Smooth muscle cell (in vitro differentiated cells): ENCODE measurements at regions not wholly inside any gene's neighbourhood (a gene's known extent, or its start where the extent isn't known, plus 50 kb on each side); places are given as distances from the start of the nearest gene placed in this dataset.

Experiments used
- DNase-seq: peaks from one replicate; lab custom pipeline; 2025; ENCODE audit not compliant: unreplicated experiment; lab: John Stamatoyannopoulos, UW
- H2AFZ ChIP-seq: fragments of 200-600 bp; sonication (generic); 2 replicates; pipeline ENCODE4 v1.6.0; 2016; ENCODE audit warnings: antibody characterized with exemption, low read depth, mild to moderate bottlenecking
- H3F3A ChIP-seq: fragments of 200-600 bp; sonication (generic); 2 replicates; pipeline ENCODE4 v1.6.0; 2017; ENCODE audit warnings: antibody characterized with exemption, low read depth
- H3K27ac ChIP-seq: fragments of 200-600 bp; sonication (generic); 2 replicates; pipeline ENCODE4 v1.5.1; 2016; ENCODE audit warnings: low read depth, mild to moderate bottlenecking
- H3K27me3 ChIP-seq: fragments of 200-600 bp; sonication (generic); 2 replicates; pipeline ENCODE4 v1.6.1; 2016; ENCODE audit warnings: low read depth, mild to moderate bottlenecking
- H3K36me3 ChIP-seq: fragments of 200-600 bp; sonication (generic); 2 replicates; pipeline ENCODE4 v1.5.1; 2016; ENCODE audit warnings: low read depth
- H3K4me1 ChIP-seq: fragments of 200-600 bp; sonication (generic); 2 replicates; pipeline ENCODE4 v1.5.1; 2016; ENCODE audit warnings: low read depth
- H3K4me2 ChIP-seq: fragments of 200-600 bp; sonication (generic); 2 replicates; pipeline ENCODE4 v1.6.0; 2016; ENCODE audit warnings: mild to moderate bottlenecking
- H3K4me3 ChIP-seq: fragments of 200-600 bp; sonication (generic); 2 replicates; pipeline ENCODE4 v1.5.1; 2016; ENCODE audit warnings: mild to moderate bottlenecking
- H3K79me2 ChIP-seq: fragments of 200-600 bp; sonication (generic); 2 replicates; pipeline ENCODE4 v1.6.0; 2016; ENCODE audit warnings: low read depth, mild to moderate bottlenecking
- H3K9ac ChIP-seq: fragments of 200-600 bp; sonication (generic); 2 replicates; pipeline ENCODE4 v1.6.0; 2016; ENCODE audit warnings: low read depth
- H3K9me3 ChIP-seq: fragments of 200-600 bp; sonication (generic); replicated peaks from 2 replicates; pipeline ENCODE4 v1.5.1; 2016; ENCODE audit warnings: low read depth
- H4K20me1 ChIP-seq: fragments of 200-600 bp; sonication (generic); 2 replicates; pipeline ENCODE4 v1.6.0; 2016; ENCODE audit warnings: low read depth
- CTCF ChIP-seq: fragments of 200-600 bp; sonication (generic); IDR thresholded peaks from 2 replicates; pipeline ENCODE4 v1.5.1; 2017; ENCODE audit warnings: borderline replicate concordance, mild to moderate bottlenecking, antibody characterized with exemption; ENCODE audit not compliant: insufficient read depth, poor library complexity, severe bottlenecking
- WGBS: methylation state at CpG from one replicate; pipeline ENCODE4 v1.1.7; 2016; ENCODE audit warnings: low lambda C conversion rate; 5-methylcytosine and 5-hydroxymethylcytosine counted together

GRCh38 chr2:7703048-7703447, 785.8 kb downstream of the RNF144A start:
- Histone ChIP-seq H3K4me2 (no peak overlapping the region), H3K79me2 (no peaks in the 10 kb centered on the region), H3K27ac (no peak overlapping the region), H3K4me3 (no peak overlapping the region), H3K9me3 (no peaks in the 10 kb centered on the region), H4K20me1 (no peaks in the 10 kb centered on the region), H3K9ac (no peak overlapping the region), H3K4me1 (peaks cover 22% of the 10 kb centered on the region), H3F3A (peaks cover 5% of the 10 kb centered on the region), H2AFZ (no peak overlapping the region), H3K36me3 (no peaks in the 10 kb centered on the region), H3K27me3 (no peaks in the 10 kb centered on the region)
- no peak for TF ChIP-seq CTCF
- DNase-seq, result no peak

- Histone ChIP-seq H3K4me1 (peaks cover 22% of the 10 kb centered on the region), H3K4me3 (no peak overlapping the region), H3K9ac (no peak overlapping the region), H3K27me3 (no peaks in the 10 kb centered on the region), H3K9me3 (no peaks in the 10 kb centered on the region), H4K20me1 (no peaks in the 10 kb centered on the region), H3K27ac (no peak overlapping the region), H3K36me3 (no peaks in the 10 kb centered on the region), H2AFZ (no peak overlapping the region), H3K4me2 (no peak overlapping the region), H3F3A (peaks cover 5% of the 10 kb centered on the region), H3K79me2 (no peaks in the 10 kb centered on the region)
- DNase-seq, result no peak
- 48% methylated on average over 5 of the region's 5 CpGs for WGBS
- no peak for TF ChIP-seq CTCF
These were observed 786.4 kb downstream of the RNF144A start for GRCh38 chr2:7703543-7704144.

GRCh38 chr2:7704296-7704865, 787.2 kb downstream of the RNF144A start:
- Histone ChIP-seq H3K27ac (no peak overlapping the region), H3F3A (peaks cover 5% of the 10 kb centered on the region), H2AFZ (no peak overlapping the region), H4K20me1 (no peaks in the 10 kb centered on the region), H3K4me3 (no peak overlapping the region), H3K9ac (no peak overlapping the region), H3K27me3 (no peaks in the 10 kb centered on the region), H3K4me2 (no peak overlapping the region), H3K9me3 (no peaks in the 10 kb centered on the region), H3K79me2 (no peaks in the 10 kb centered on the region), H3K4me1 (peaks cover 22% of the 10 kb centered on the region), H3K36me3 (no peaks in the 10 kb centered on the region)
- TF ChIP-seq CTCF, result no peak
- no peak for DNase-seq
- 54% methylated on average over 6 of the region's 6 CpGs for WGBS

- no peak for TF ChIP-seq CTCF
- H4K20me1 ChIP-seq, result no peaks in the 10 kb centered on the region
- H3K79me2 ChIP-seq, result no peaks in the 10 kb centered on the region
- WGBS, result 93% methylated on average over 2 of the region's 2 CpGs
- H3K27ac ChIP-seq, result peak overlapping the region; percentile 62
- DNase-seq, result no peak
- no peaks in the 10 kb centered on the region for H3K27me3 ChIP-seq
- no peak overlapping the region for H3K4me3 ChIP-seq
- peaks cover 22% of the 10 kb centered on the region for H3K4me1 ChIP-seq
- H3K4me2 ChIP-seq, result no peak overlapping the region
- H3F3A ChIP-seq, result peaks cover 5% of the 10 kb centered on the region
- no peaks in the 10 kb centered on the region for H3K9me3 ChIP-seq
- no peak overlapping the region for H2AFZ ChIP-seq
- H3K9ac ChIP-seq, result no peak overlapping the region
- H3K36me3 ChIP-seq, result no peaks in the 10 kb centered on the region
These were observed 789.6 kb downstream of the RNF144A start for GRCh38 chr2:7706791-7707190.
